Activated T-helper 9 cell treated with anti-CD3 and anti-CD28 coated beads, Interleukin-2, amount 50 U/mL, for 16 hours (primary cell): ENCODE measurements at regions not wholly inside any gene's neighbourhood (a gene's known extent, or its start where the extent isn't known, plus 50 kb on each side); places are given as distances from the start of the nearest gene placed in this dataset.
"Not testable (repeated sequence)": the region's sequence is repeated elsewhere in the genome, so short reads cannot be mapped to it uniquely, and the experiment has no call there.

ENCODE experiments used
- DNase-seq: peaks from one replicate; pipeline ENCODE4 v3.0.0-alpha.2; 2020; ENCODE audit warnings: low read depth

GRCh38 chr12:9336375-9337011 lies 128.3 kb upstream of the PZP start:
- DNase-seq, result not testable (repeated sequence)

- no peak for DNase-seq
These were observed 127.7 kb upstream of the PZP start for GRCh38 chr12:9335867-9336266.

- no peak for DNase-seq
These were observed 126.8 kb upstream of the PZP start for GRCh38 chr12:9334964-9335363.

GRCh38 chr12:9334041-9334692 lies 126.0 kb upstream of the PZP start:
- no peak for DNase-seq

GRCh38 chr12:9333161-9333560 lies 125.0 kb upstream of the PZP start:
- DNase-seq, result no peak

GRCh38 chr12:9332564-9332963 lies 124.4 kb upstream of the PZP start:
- no peak for DNase-seq

- peak; percentile 56 for DNase-seq
These were observed 123.0 kb upstream of the PZP start for GRCh38 chr12:9331218-9331626.

- DNase-seq, result no peak
These were observed 120.8 kb upstream of the PZP start for GRCh38 chr12:9329019-9329418.

GRCh38 chr12:9328065-9328464 lies 119.9 kb upstream of the PZP start:
- no peak for DNase-seq

- DNase-seq, result no peak
These were observed 119.1 kb upstream of the PZP start for GRCh38 chr12:9327320-9327719.

GRCh38 chr12:9326849-9327248 lies 118.7 kb upstream of the PZP start:
- not testable (repeated sequence) for DNase-seq

GRCh38 chr12:9326085-9326484 lies 117.9 kb upstream of the PZP start:
- no peak for DNase-seq

- no peak for DNase-seq
These were observed 117.3 kb upstream of the PZP start for GRCh38 chr12:9325471-9325870.

GRCh38 chr12:9324782-9325181 lies 116.6 kb upstream of the PZP start:
- no peak for DNase-seq

GRCh38 chr12:9323144-9323681 lies 115.0 kb upstream of the PZP start:
- DNase-seq, result no peak

- DNase-seq, result no peak
These were observed 111.6 kb upstream of the PZP start for GRCh38 chr12:9319842-9320173.

- DNase-seq, result no peak
These were observed 111.0 kb upstream of the PZP start for GRCh38 chr12:9319044-9319841.

- not testable (repeated sequence) for DNase-seq
These were observed 105.3 kb upstream of the PZP start for GRCh38 chr12:9313479-9313878.

- DNase-seq, result not testable (repeated sequence)
These were observed 104.5 kb upstream of the PZP start for GRCh38 chr12:9312406-9313392.

GRCh38 chr12:9311454-9311853 lies 103.3 kb upstream of the PZP start:
- DNase-seq, result not testable (repeated sequence)

- not testable (repeated sequence) for DNase-seq
These were observed 102.5 kb upstream of the PZP start for GRCh38 chr12:9310645-9311044.

GRCh38 chr12:9309749-9310148 lies 101.6 kb upstream of the PZP start:
- DNase-seq, result not testable (repeated sequence)
